Gastroesophageal sphincter (tissue), 4 donors: ENCODE measurements at regions not wholly inside any gene's neighbourhood (a gene's known extent, or its start where the extent isn't known, plus 50 kb on each side); places are given as distances from the start of the nearest gene placed in this dataset.

Experiments used
- ATAC-seq: fragments of 150-250 bp; one replicate; pipeline ENCODE4 v1.9.1; 2016; ENCODE audit warnings: mild to moderate bottlenecking, moderate library complexity
- H3K27ac ChIP-seq, 4 donors: fragments of 200-600 bp; sonication (generic) in 3 of 4; 1 replicate in 3 of 4; 2 replicates in 1 of 4; pipeline ENCODE4 v1.5.1; 2016 to 2019
- H3K27me3 ChIP-seq: fragments of 200-600 bp; sonication (generic); one replicate; pipeline ENCODE4 v1.5.1; 2019
- H3K36me3 ChIP-seq, 2 donors: fragments of 200-600 bp; sonication (generic); one replicate each; pipeline ENCODE4 v1.5.1; 2019; ENCODE audit warnings: control low read depth in 1 of 2
- H3K4me1 ChIP-seq, 3 donors: fragments of 200-600 bp; sonication (generic); 1 replicate in 2 of 3; 2 replicates in 1 of 3; pipeline ENCODE4 v1.5.1; 2016 to 2019; ENCODE audit warnings: control low read depth in 2 of 3
- H3K4me3 ChIP-seq, 2 donors: fragments of 200-600 bp; sonication (generic); one replicate each; pipeline ENCODE4 v1.5.1; 2019; ENCODE audit warnings: mild to moderate bottlenecking in 1 of 2, moderate library complexity in 1 of 2
- H3K9me3 ChIP-seq, 3 donors: fragments of 200-600 bp; sonication (generic); one replicate each; pipeline ENCODE4 v1.5.1; 2017 to 2019; ENCODE audit warnings: control low read depth in 2 of 3
- CTCF ChIP-seq, 4 experiments: fragments of 200-600 bp in 2 of 4; fragments of 450-650 bp in 2 of 4; sonication (generic) in 1 of 4; IDR thresholded peaks; one replicate each; pipeline ENCODE4 v1.5.1; 2017 to 2019; ENCODE audit warnings: antibody characterized with exemption in 4 of 4, mild to moderate bottlenecking in 2 of 4, moderate library complexity in 2 of 4
- EP300 ChIP-seq: sonication (generic); formaldehyde crosslinking; IDR thresholded peaks from one replicate; pipeline ENCODE4 v1.6.1; 2017; ENCODE audit warnings: antibody characterized with exemption, mild to moderate bottlenecking
- POLR2A ChIP-seq, 2 donors: fragments of 450-650 bp; IDR thresholded peaks; one replicate each; pipeline ENCODE4 v1.6.1; 2017; ENCODE audit warnings: antibody characterized with exemption in 2 of 2, mild to moderate bottlenecking in 2 of 2, moderate library complexity in 1 of 2
- POLR2AphosphoS5 ChIP-seq: sonication (generic); formaldehyde crosslinking; IDR thresholded peaks from one replicate; pipeline ENCODE4 v1.6.1; 2017; ENCODE audit warnings: antibody characterized with exemption
- WGBS, 2 donors: methylation state at CpG; one replicate each; pipeline ENCODE4 v1.1.5; 2018; ENCODE audit warnings: low coverage in 1 of 2; 5-methylcytosine and 5-hydroxymethylcytosine counted together

- Histone ChIP-seq H3K9me3 (no peaks in the 10 kb centered on the region), H3K4me3 (no peak overlapping the region), H3K27ac (peak overlapping the region in 1 of 4 donors; percentile 39), H3K27me3 (no peaks in the 10 kb centered on the region), H3K4me1 (peaks cover 0 to 11% (median 0%) of the 10 kb centered on the region in 3 donors), H3K36me3 (no peaks in the 10 kb centered on the region)
- no peak for ATAC-seq
- WGBS, 2 donors = 39 to 60% methylated on average over 1 to 3 of the region's 3 CpGs
- TF ChIP-seq EP300 (no peak), CTCF (IDR thresholded peaks at IDR 0.05) (no peak)
Observed at GRCh38 chr7:17506095-17506494, 207.6 kb downstream of the AHR start.

GRCh38 chr7:17506596-17506995, 208.1 kb downstream of the AHR start:
- peak overlapping the region in 1 of 4 donors; percentile 39 for H3K27ac ChIP-seq
- peaks cover 0 to 11% (median 0%) of the 10 kb centered on the region in 3 donors for H3K4me1 ChIP-seq
- H3K9me3 ChIP-seq = no peaks in the 10 kb centered on the region
- WGBS, 2 donors = 4 to 17% methylated on average over 1 to 2 of the region's 2 CpGs
- H3K27me3 ChIP-seq = no peaks in the 10 kb centered on the region
- no peaks in the 10 kb centered on the region for H3K36me3 ChIP-seq
- TF ChIP-seq POLR2AphosphoS5 (no peak), POLR2A (IDR thresholded peaks at IDR 0.05) (no peak), CTCF (IDR thresholded peaks at IDR 0.05) (no peak), EP300 (no peak)
- ATAC-seq = peak; percentile 39
- no peak overlapping the region for H3K4me3 ChIP-seq

GRCh38 chr7:17507717-17508116, 209.3 kb downstream of the AHR start:
- Histone ChIP-seq H3K4me1 (peaks cover 0 to 11% (median 0%) of the 10 kb centered on the region in 3 donors), H3K9me3 (no peaks in the 10 kb centered on the region), H3K27ac (no peak overlapping the region), H3K36me3 (no peaks in the 10 kb centered on the region), H3K27me3 (no peaks in the 10 kb centered on the region), H3K4me3 (no peak overlapping the region)
- no peak for TF ChIP-seq CTCF (IDR thresholded peaks at IDR 0.05)
- TF ChIP-seq EP300 = no peak
- no peak for TF ChIP-seq POLR2AphosphoS5
- no peak for TF ChIP-seq POLR2A (IDR thresholded peaks at IDR 0.05)
- no peak for ATAC-seq
- 81 to 100% methylated on average over 2 to 3 of the region's 4 CpGs for WGBS, 2 donors

DNA sequence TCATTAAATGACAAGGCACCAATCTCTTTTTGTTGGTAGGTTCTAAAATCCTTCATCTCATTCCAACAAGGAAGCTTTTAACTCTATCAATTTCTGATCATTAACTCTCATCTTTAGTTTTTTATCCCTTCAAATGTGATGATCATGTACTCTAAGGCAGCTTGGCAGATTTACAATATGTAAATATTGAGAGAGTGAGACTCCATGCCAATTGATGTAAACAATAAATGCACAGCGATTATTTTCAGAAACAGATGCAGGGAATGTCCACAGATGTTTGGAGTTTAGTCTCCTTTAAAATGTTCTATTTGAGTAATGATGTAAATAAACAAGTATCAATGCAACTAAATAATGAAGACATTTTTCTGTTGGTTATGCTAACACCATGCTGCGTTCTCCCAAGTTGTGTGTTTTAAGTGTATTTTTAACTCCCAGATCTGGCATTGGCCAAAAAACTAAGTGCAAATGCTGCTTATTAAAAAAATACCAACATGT, 213.8 kb downstream of the AHR start:
- no peak overlapping the region for H3K4me3 ChIP-seq
- no peak overlapping the region for H3K27ac ChIP-seq
- TF ChIP-seq CTCF (IDR thresholded peaks at IDR 0.05) (no peak), POLR2A (IDR thresholded peaks at IDR 0.05) (no peak)
- H3K36me3 ChIP-seq = no peaks in the 10 kb centered on the region
- H3K9me3 ChIP-seq = no peaks in the 10 kb centered on the region
- no peaks in the 10 kb centered on the region for H3K27me3 ChIP-seq
- no peak for ATAC-seq
- WGBS, 2 donors = 50 to 55% methylated on average over 2 of the region's 2 CpGs
- H3K4me1 ChIP-seq = no peaks in the 10 kb centered on the region

DNA sequence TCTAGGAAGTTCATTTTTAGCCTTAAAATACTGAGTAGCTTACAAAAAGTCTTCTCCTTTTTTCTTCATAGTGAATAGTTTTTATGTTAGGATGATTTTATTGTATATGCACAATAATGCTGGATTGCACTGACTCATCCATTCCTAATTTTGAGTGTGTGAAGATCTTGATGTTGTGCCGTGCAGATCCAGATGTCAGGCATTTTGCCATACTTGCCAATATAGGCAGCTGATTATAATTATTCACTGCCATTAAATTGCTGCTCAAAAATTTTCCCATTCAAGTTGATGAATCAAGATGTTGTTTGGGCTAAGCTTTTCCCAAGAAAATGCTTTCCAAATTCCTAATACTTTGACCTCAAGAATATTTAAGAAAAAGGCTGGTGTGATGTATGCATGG, 218.3 kb downstream of the AHR start:
- 40 to 50% methylated on average over 1 of the region's 1 CpG for WGBS, 2 donors

More for the DNA sequence above, 218.3 kb downstream of the AHR start:
- Histone ChIP-seq H3K9me3 (no peaks in the 10 kb centered on the region), H3K27ac (no peak overlapping the region), H3K27me3 (no peaks in the 10 kb centered on the region), H3K4me1 (peaks cover 0 to 7% (median 0%) of the 10 kb centered on the region in 3 donors), H3K4me3 (no peak overlapping the region), H3K36me3 (no peaks in the 10 kb centered on the region)
- TF ChIP-seq EP300 (no peak), POLR2A (IDR thresholded peaks at IDR 0.05) (no peak), CTCF (IDR thresholded peaks at IDR 0.05) (no peak), POLR2AphosphoS5 (no peak)
- ATAC-seq = no peak
